HEK293 (cell line): ENCODE measurements at regions not wholly inside any gene's neighbourhood (a gene's known extent, or its start where the extent isn't known, plus 50 kb on each side); places are given as distances from the start of the nearest gene placed in this dataset.

Experiments
- CTCF ChIA-PET: fragments of 350-600 bp; formaldehyde crosslinking; extraction: SDS; loops from one replicate; lab custom pipeline; 2021; ENCODE audit warnings: antibody characterized with exemption; lab: Yijun Ruan, JAX
- POLR2A ChIA-PET: fragments of 300-600 bp; formaldehyde crosslinking; extraction: SDS; loops from one replicate; lab custom pipeline; 2020; ENCODE audit warnings: antibody characterized with exemption, inconsistent platforms; lab: Yijun Ruan, JAX
- H3K27ac ChIP-seq: fragments of 200-500 bp; sonication (Bioruptor generic); 2 replicates; pipeline ENCODE4 v1.5.1; 2014; ENCODE audit warnings: low read depth, low read length, control low read depth, inconsistent platforms; ENCODE audit errors: extremely low read depth
- H3K36me3 ChIP-seq, 2 experiments: fragments of 200-500 bp in 1 of 2; sonication (Bioruptor generic) in 1 of 2; 1 replicate in 1 of 2; 2 replicates in 1 of 2; pipeline ENCODE4 v1.5.1; 2014 to 2017; ENCODE audit warnings: inconsistent platforms in 2 of 2, low read length in 2 of 2; ENCODE audit not compliant: control insufficient read depth in 2 of 2, insufficient read depth in 1 of 2
- H3K4me1 ChIP-seq: fragments of 200-500 bp; sonication (Bioruptor generic); 2 replicates; pipeline ENCODE4 v1.5.1; 2014; ENCODE audit warnings: mild to moderate bottlenecking, low read length, inconsistent platforms; ENCODE audit not compliant: control insufficient read depth, insufficient read depth
- H3K4me3 ChIP-seq: 2 replicates; pipeline ENCODE4 v1.5.1; 2011; ENCODE audit warnings: low read depth, mild to moderate bottlenecking, control low read depth, low read length, moderate library complexity
- H3K9me3 ChIP-seq: fragments of 200-500 bp; sonication (Bioruptor generic); 2 replicates; pipeline ENCODE4 v1.5.1; 2014; ENCODE audit warnings: low read depth, low read length, inconsistent platforms; ENCODE audit not compliant: control insufficient read depth, insufficient read depth
- CTCF ChIP-seq: fragments of 450-650 bp; formaldehyde crosslinking; IDR thresholded peaks from 2 replicates; pipeline ENCODE4 v1.5.1; 2016; ENCODE audit warnings: missing biosample characterization, missing genetic modification characterization
- GLI2 ChIP-seq: fragments of 450-650 bp; formaldehyde crosslinking; IDR thresholded peaks from 2 replicates; pipeline ENCODE4; 2017; ENCODE audit warnings: missing biosample characterization, missing genetic modification characterization, low read depth, borderline replicate concordance
- HOXA7 ChIP-seq: sonication (generic); formaldehyde crosslinking; IDR thresholded peaks from 2 replicates; pipeline ENCODE4 v1.8.1; 2022; ENCODE audit warnings: missing genetic modification reagents, borderline replicate concordance
- KLF1 ChIP-seq: fragments of 450-650 bp; formaldehyde crosslinking; IDR thresholded peaks from 2 replicates; pipeline ENCODE4 v1.5.1; 2016; ENCODE audit warnings: missing biosample characterization, missing genetic modification characterization
- OSR2 ChIP-seq: fragments of 450-650 bp; formaldehyde crosslinking; IDR thresholded peaks from 2 replicates; pipeline ENCODE4 v1.5.1; 2016; ENCODE audit warnings: missing biosample characterization, missing genetic modification characterization
- SP3 ChIP-seq: fragments of 450-650 bp; formaldehyde crosslinking; IDR thresholded peaks from 2 replicates; pipeline ENCODE4 v1.5.1; 2016; ENCODE audit warnings: missing biosample characterization, missing genetic modification characterization
- ZNF132 ChIP-seq: fragments of 450-650 bp; formaldehyde crosslinking; IDR thresholded peaks from 2 replicates; pipeline ENCODE4 v1.5.1; 2017; ENCODE audit warnings: missing biosample characterization, missing genetic modification characterization, borderline replicate concordance
- ZNF155 ChIP-seq: fragments of 450-650 bp; formaldehyde crosslinking; IDR thresholded peaks from 2 replicates; pipeline ENCODE4 v1.5.1; 2016; ENCODE audit warnings: missing biosample characterization, missing genetic modification characterization
- ZNF2 ChIP-seq: fragments of 450-650 bp; formaldehyde crosslinking; IDR thresholded peaks from 2 replicates; pipeline ENCODE4 v1.5.1; 2016; ENCODE audit warnings: missing biosample characterization, missing genetic modification characterization
- ZNF248 ChIP-seq: fragments of 450-650 bp; formaldehyde crosslinking; IDR thresholded peaks from 2 replicates; pipeline ENCODE4 v1.5.1; 2017; ENCODE audit warnings: missing biosample characterization, missing genetic modification characterization
- ZNF266 ChIP-seq: fragments of 450-650 bp; formaldehyde crosslinking; IDR thresholded peaks from 2 replicates; pipeline ENCODE4 v1.5.1; 2016; ENCODE audit warnings: missing biosample characterization, missing genetic modification characterization, low read depth
- ZNF350 ChIP-seq: fragments of 450-650 bp; formaldehyde crosslinking; IDR thresholded peaks from 2 replicates; pipeline ENCODE4 v1.5.0; 2017; ENCODE audit warnings: missing biosample characterization, mild to moderate bottlenecking, missing genetic modification characterization
- ZNF530 ChIP-seq: fragments of 450-650 bp; formaldehyde crosslinking; IDR thresholded peaks from 2 replicates; pipeline ENCODE4 v1.5.1; 2016; ENCODE audit warnings: low read depth, missing biosample characterization, missing genetic modification characterization
- ZNF544 ChIP-seq: fragments of 450-650 bp; formaldehyde crosslinking; IDR thresholded peaks from 2 replicates; pipeline ENCODE4 v1.5.0; 2017; ENCODE audit warnings: missing biosample characterization, missing genetic modification characterization
- ZNF555 ChIP-seq: fragments of 450-650 bp; formaldehyde crosslinking; conservative IDR thresholded peaks from 2 replicates; pipeline ENCODE4 v1.5.1; 2017; ENCODE audit warnings: missing biosample characterization, mild to moderate bottlenecking, missing genetic modification characterization, inconsistent platforms
- ZNF664 ChIP-seq: fragments of 450-650 bp; formaldehyde crosslinking; IDR thresholded peaks from 2 replicates; pipeline ENCODE4 v1.5.1; 2016; ENCODE audit warnings: missing biosample characterization, missing genetic modification characterization
- ZNF792 ChIP-seq: fragments of 450-650 bp; formaldehyde crosslinking; IDR thresholded peaks from 2 replicates; pipeline ENCODE4 v1.5.1; 2016; ENCODE audit warnings: missing biosample characterization, missing genetic modification characterization
- TF ChIP-seq, protein P1 (sequence below): fragments of 450-650 bp; formaldehyde crosslinking; IDR thresholded peaks from 2 replicates; pipeline ENCODE4 v1.5.1; 2016; ENCODE audit warnings: missing biosample characterization, missing genetic modification characterization, borderline replicate concordance
- TF ChIP-seq, protein P2 (sequence below): fragments of 450-650 bp; formaldehyde crosslinking; IDR thresholded peaks from 2 replicates; pipeline ENCODE4; 2016; ENCODE audit warnings: missing biosample characterization, missing genetic modification characterization
- TF ChIP-seq, protein P3 (sequence below): fragments of 450-650 bp; formaldehyde crosslinking; IDR thresholded peaks from 2 replicates; pipeline ENCODE4 v1.5.1; 2016; ENCODE audit warnings: missing biosample characterization, missing genetic modification characterization
- TF ChIP-seq, protein P4 (sequence below): fragments of 450-650 bp; formaldehyde crosslinking; IDR thresholded peaks from 2 replicates; pipeline ENCODE4 v1.5.1; 2016; ENCODE audit warnings: missing biosample characterization, missing genetic modification characterization, low read depth

GRCh38 chr2:156955701-156956100 is 301.8 kb upstream of the GALNT5 start:
- no peak overlapping the region for H3K27ac ChIP-seq
- TF ChIP-seq ZNF155 (no peak), ZNF2 (tag by site-specific recombination) (no peak), ZNF664 (tag by site-specific recombination) (no peak), ZNF792 (tag by site-specific recombination) (no peak), ZNF266 (tag by site-specific recombination) (no peak)
- TF ChIP-seq, protein P1, sequence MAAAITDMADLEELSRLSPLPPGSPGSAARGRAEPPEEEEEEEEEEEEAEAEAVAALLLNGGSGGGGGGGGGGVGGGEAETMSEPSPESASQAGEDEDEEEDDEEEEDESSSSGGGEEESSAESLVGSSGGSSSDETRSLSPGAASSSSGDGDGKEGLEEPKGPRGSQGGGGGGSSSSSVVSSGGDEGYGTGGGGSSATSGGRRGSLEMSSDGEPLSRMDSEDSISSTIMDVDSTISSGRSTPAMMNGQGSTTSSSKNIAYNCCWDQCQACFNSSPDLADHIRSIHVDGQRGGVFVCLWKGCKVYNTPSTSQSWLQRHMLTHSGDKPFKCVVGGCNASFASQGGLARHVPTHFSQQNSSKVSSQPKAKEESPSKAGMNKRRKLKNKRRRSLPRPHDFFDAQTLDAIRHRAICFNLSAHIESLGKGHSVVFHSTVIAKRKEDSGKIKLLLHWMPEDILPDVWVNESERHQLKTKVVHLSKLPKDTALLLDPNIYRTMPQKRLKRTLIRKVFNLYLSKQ (tag by site-specific recombination): no peak
- TF ChIP-seq, all 188 proteins: peak for 0
- ChIA-PET POLR2A (no interaction called here), CTCF (no interaction called here)
- H3K4me1 ChIP-seq: no peaks in the 10 kb centered on the region
- no peak overlapping the region for H3K4me3 ChIP-seq
- H3K9me3 ChIP-seq: no peaks in the 10 kb centered on the region
- no peaks in the 10 kb centered on the region for H3K36me3 ChIP-seq

- POLR2A ChIA-PET: no interaction called here
- Histone ChIP-seq H3K36me3 (no peaks in the 10 kb centered on the region), H3K27ac (no peak overlapping the region), H3K9me3 (no peaks in the 10 kb centered on the region), H3K4me1 (no peaks in the 10 kb centered on the region), H3K4me3 (no peak overlapping the region)
- TF ChIP-seq ZNF132 (tag by site-specific recombination) (no peak), ZNF530 (no peak), HOXA7 (CRISPR knock-in tag) (no peak), CTCF (tag by site-specific recombination) (no peak), OSR2 (tag by site-specific recombination) (no peak), SP3 (no peak), GLI2 (tag by site-specific recombination) (no peak), ZNF544 (no peak), ZNF555 (tag by site-specific recombination) (no peak), ZNF350 (tag by site-specific recombination) (no peak), ZNF248 (tag by site-specific recombination) (no peak), KLF1 (tag by site-specific recombination) (no peak)
- TF ChIP-seq, protein P2, sequence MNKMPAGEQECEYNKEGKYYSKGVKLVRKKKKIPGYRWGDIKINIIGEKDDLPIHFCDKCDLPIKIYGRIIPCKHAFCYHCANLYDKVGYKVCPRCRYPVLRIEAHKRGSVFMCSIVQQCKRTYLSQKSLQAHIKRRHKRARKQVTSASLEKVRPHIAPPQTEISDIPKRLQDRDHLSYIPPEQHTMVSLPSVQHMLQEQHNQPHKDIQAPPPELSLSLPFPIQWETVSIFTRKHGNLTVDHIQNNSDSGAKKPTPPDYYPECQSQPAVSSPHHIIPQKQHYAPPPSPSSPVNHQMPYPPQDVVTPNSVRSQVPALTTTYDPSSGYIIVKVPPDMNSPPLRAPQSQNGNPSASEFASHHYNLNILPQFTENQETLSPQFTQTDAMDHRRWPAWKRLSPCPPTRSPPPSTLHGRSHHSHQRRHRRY: no peak
- TF ChIP-seq, protein P1 (tag by site-specific recombination): no peak
- TF ChIP-seq, protein P3, sequence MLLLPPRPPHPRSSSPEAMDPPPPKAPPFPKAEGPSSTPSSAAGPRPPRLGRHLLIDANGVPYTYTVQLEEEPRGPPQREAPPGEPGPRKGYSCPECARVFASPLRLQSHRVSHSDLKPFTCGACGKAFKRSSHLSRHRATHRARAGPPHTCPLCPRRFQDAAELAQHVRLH (tag by site-specific recombination): no peak
- TF ChIP-seq, protein P4, sequence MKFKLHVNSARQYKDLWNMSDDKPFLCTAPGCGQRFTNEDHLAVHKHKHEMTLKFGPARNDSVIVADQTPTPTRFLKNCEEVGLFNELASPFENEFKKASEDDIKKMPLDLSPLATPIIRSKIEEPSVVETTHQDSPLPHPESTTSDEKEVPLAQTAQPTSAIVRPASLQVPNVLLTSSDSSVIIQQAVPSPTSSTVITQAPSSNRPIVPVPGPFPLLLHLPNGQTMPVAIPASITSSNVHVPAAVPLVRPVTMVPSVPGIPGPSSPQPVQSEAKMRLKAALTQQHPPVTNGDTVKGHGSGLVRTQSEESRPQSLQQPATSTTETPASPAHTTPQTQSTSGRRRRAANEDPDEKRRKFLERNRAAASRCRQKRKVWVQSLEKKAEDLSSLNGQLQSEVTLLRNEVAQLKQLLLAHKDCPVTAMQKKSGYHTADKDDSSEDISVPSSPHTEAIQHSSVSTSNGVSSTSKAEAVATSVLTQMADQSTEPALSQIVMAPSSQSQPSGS (tag by site-specific recombination): no peak
- CTCF ChIA-PET: no interaction called here
Observed at GRCh38 chr2:156956161-156956560, 301.3 kb upstream of the GALNT5 start.
